Motor neuron (in vitro differentiated cells): ENCODE measurements at regions not wholly inside any gene's neighbourhood (a gene's known extent, or its start where the extent isn't known, plus 50 kb on each side); places are given as distances from the start of the nearest gene placed in this dataset.

Experiments used
- ATAC-seq, 8 experiments: fragments of 200-7000 bp; cut with Tn5 transposase; replicated peaks in 6 of 8; 2 replicates each; pipeline ENCODE4 v1.8.0; 2021; ENCODE audit warnings: mild to moderate bottlenecking in 8 of 8, moderate library complexity in 8 of 8
- H3K27ac ChIP-seq, 2 donors: fragments of 250-450 bp; sonication (Bioruptor Pico); 2 replicates each; pipeline ENCODE4 v1.9.0; 2021; ENCODE audit warnings: antibody characterized with exemption in 2 of 2, mild to moderate bottlenecking in 2 of 2, moderate library complexity in 1 of 2
- H3K4me1 ChIP-seq, 2 donors: fragments of 250-450 bp; sonication (Bioruptor Pico); replicated peaks in 1 of 2; 2 replicates each; pipeline ENCODE4 v1.6.1; 2021; ENCODE audit warnings: antibody characterized with exemption in 2 of 2, mild to moderate bottlenecking in 2 of 2, moderate library complexity in 1 of 2
- H3K4me3 ChIP-seq, 5 donors: fragments of 250-450 bp; sonication (Bioruptor Pico); 2 replicates each; pipeline ENCODE4 v1.9.0; 2021; ENCODE audit warnings: antibody characterized with exemption in 5 of 5, mild to moderate bottlenecking in 5 of 5, moderate library complexity in 4 of 5
- WGBS, 10 experiments: fragments of 450-650 bp; shearing (Covaris generic); methylation state at CpG; one replicate each; pipeline ENCODE4 v1.0.0; 2022; 5-methylcytosine and 5-hydroxymethylcytosine counted together
- in situ Hi-C, 9 experiments: fragments of 400-800 bp; cut with MboI; loops; one replicate each; pipeline ENCODE4 v1.15.0; 2021; ENCODE audit warnings: low sequenced_read_pairs in 9 of 9, low pct_unique_long_range_greater_than_20kb in 2 of 9; ENCODE audit not compliant: unreplicated experiment in 9 of 9

DNA sequence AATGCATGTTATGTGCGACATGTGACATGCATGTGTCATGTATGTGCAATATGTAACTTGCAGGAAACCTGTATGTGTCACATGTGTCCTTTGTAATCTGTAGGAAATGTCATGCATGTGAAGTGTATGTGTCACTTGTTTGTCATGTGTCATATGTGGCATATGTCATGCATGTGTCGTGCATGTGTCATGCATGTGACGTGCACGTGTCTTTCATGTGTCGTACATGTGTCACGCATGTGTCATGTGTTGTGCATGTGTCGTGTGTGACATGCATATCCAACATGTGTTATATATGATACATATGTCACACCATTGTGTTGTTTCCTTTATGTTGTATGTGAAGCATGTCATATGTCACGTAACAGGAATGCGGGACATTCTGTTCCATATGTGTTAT is 2153.2 kb upstream of the PIK3C3 start:
- H3K27ac ChIP-seq = no peak overlapping the region
- no peak overlapping the region for H3K4me3 ChIP-seq
- in situ Hi-C loops = no loop called here
- WGBS, 10 experiments = 52 to 100% (median 88%) methylated on average over 1 to 9 of the region's 9 CpGs; no CpG with 5 or more reads in 3 of the 10 experiments
- no peak for ATAC-seq
- H3K4me1 ChIP-seq = no peaks in the 10 kb centered on the region

DNA sequence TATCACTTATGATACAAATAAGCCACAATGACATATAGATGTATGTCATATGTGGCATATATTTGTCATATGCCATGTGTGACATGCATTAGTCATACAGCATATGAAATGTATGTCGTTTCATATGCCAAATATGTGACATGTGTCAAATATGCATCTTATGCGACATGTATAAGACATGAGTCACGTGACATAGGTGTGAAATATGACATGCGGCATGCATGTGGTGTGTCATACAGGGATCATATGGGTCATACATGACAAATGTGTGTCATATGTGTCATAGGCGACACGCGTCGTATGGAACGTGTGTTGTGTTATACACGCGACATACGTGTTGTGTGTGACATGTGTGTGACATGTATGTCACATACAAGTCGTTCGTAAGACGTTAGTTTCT is 2154.0 kb upstream of the PIK3C3 start:
- Histone ChIP-seq H3K4me1 (no peaks in the 10 kb centered on the region), H3K4me3 (no peak overlapping the region), H3K27ac (no peak overlapping the region)
- in situ Hi-C loops = no loop called here
- no peak for ATAC-seq
- 89 to 100% (median 96%) methylated on average over 1 to 14 of the region's 15 CpGs; no CpG with 5 or more reads in 2 of the 10 experiments for WGBS, 10 experiments

DNA sequence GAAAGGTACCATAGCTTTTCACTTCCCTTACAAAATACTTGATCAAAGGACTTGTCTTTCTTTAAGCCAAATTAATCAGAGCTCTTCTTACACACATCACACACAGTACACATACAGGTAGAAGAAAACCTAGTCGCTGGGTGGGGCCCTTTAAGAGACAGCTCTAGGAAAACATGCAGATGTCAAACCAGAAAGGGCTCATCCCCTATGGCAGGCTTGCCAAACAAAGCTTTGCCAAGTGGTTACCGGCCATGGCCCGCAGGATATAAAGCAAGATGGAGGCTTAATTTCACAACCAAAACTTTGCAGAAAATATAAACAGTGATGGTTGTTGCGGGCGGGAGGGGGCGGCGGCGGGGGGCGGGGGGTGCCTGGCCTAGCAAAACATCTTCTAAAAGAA is 2156.0 kb upstream of the PIK3C3 start:
- ATAC-seq = no peak
- 0 to 67% (median 52%) methylated on average over 1 to 4 of the region's 9 CpGs; no CpG with 5 or more reads in 6 of the 10 experiments for WGBS, 10 experiments
- peak overlapping the region in 1 of 5 donors; percentile 34 for H3K4me3 ChIP-seq
- H3K4me1 ChIP-seq = peaks cover 5 to 9% of the 10 kb centered on the region in 2 donors
- no peak overlapping the region for H3K27ac ChIP-seq
- in situ Hi-C loops = no loop called here

DNA sequence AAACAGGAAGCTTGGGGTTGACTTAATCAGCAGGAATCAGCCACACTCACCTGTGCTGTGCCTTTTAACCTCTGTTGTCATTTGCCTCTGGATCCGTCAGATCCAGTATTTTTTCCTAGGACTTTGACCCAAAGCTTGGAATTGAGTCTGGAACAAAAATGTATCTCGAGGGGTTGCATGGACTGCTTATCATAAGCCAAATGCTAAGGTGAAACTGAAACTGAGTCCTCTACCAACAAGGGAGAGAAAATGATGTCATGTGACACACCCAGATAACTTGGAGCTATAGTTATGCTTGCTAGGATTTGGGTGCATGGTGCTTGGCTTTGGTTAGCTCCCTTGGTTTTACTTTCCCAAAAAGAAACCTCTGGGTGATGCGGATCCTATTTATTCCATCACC is 2158.6 kb upstream of the PIK3C3 start:
- H3K4me1 ChIP-seq = peaks cover 9 to 19% of the 10 kb centered on the region in 2 donors
- 11 to 100% (median 95%) methylated on average over 1 to 3 of the region's 3 CpGs; no CpG with 5 or more reads in 3 of the 10 experiments for WGBS, 10 experiments
- no peak for ATAC-seq
- in situ Hi-C loops = no loop called here
- H3K27ac ChIP-seq = no peak overlapping the region
- no peak overlapping the region for H3K4me3 ChIP-seq

DNA sequence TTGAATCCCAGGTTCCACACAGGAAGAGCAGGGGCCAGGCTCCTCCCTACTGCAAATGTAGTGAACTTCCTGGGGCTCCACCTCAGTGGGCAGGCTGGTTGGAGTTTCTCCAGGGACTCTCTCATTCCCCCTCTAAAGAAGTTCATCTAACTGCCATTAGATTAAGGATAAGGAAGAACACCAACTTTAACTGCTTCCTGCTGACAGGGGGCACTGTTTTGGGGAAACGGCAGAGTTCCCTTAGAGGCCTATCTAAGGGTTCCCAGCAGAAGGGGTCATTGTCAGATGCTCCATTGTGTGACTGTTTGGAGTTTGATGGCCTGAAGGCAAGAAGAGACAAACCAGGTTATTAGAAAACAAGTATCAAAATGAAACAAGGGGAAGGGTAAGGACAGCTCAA is 2159.7 kb upstream of the PIK3C3 start:
- in situ Hi-C loops = no loop called here
- Histone ChIP-seq H3K4me1 (peaks cover 9 to 19% of the 10 kb centered on the region in 2 donors), H3K4me3 (no peak overlapping the region), H3K27ac (no peak overlapping the region)
- ATAC-seq = no peak
- WGBS, 10 experiments = 0 to 83% (median 67%) methylated on average over 1 of the region's 1 CpG; no CpG with 5 or more reads in 7 of the 10 experiments

DNA sequence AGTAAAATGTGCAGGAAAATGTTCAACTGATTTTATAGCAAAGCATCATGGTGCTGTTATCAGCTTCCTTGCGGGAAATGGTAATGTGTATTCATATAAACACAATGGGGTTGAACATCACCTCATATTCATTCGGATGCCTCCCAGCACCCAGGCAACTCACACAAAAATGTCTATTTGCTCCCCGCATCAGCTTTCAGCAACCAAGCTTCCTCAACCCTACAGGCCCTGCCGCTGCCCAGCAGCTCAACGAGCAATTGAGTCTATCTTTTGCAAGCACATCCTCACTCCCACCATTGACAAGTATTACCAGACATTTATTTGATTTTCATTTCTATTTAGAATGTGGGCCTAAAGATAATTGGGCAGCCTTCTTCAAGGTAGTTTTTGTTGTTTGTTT is 2161.4 kb upstream of the PIK3C3 start:
- Histone ChIP-seq H3K27ac (no peak overlapping the region), H3K4me3 (no peak overlapping the region), H3K4me1 (peaks cover 9 to 19% of the 10 kb centered on the region in 2 donors)
- ATAC-seq = peak in 4 of 8 experiments; percentile 58 to 98 (median 78)
- WGBS, 10 experiments = 49 to 100% (median 65%) methylated on average over 2 to 5 of the region's 5 CpGs; no CpG with 5 or more reads in 2 of the 10 experiments
- in situ Hi-C loops = no loop called here

DNA sequence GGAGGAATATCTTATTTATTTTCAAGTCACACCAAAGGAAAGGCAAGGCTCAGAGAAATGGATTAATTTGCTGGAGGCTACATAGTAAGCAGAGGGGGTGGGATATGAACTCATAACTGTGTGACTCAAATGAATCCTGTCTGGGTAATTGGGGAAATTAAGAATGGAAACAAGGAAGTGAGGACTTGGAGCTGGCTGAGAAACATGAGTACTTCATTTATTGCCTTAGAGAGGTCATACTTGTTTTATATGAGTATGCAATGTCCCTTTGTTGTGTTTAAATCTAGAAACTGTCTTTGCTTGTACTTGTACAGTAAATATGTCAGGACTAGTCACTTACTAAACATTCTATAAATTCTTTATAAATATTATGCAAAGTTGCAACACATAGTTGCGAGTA is 2166.7 kb upstream of the PIK3C3 start:
- peaks cover 17 to 18% of the 10 kb centered on the region in 2 donors for H3K4me1 ChIP-seq
- ATAC-seq = no peak
- no peak overlapping the region for H3K4me3 ChIP-seq
- in situ Hi-C loops = no loop called here
- H3K27ac ChIP-seq = no peak overlapping the region
- WGBS, 10 experiments = 25 to 100% (median 100%) methylated on average over 1 of the region's 1 CpG; no CpG with 5 or more reads in 4 of the 10 experiments

DNA sequence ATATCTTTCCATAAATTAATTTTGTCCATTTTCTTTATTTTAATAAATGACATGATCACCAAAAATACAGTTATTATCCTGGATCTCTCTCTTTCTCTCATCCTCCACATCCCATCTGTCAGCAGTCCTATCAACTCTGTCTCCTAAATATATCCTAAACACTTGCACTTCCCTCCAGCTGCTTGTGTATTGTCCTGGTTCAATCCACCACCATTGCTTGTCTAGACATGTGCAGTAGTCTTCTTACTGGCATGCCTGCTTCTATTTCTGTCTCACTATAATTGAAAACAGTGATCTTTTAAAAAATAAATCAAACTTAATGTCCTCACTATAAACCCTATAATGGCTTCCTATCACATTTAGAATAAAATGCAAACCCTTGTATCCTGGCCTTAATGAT is 2168.6 kb upstream of the PIK3C3 start:
- in situ Hi-C loops = no loop called here
- H3K4me3 ChIP-seq = no peak overlapping the region
- H3K27ac ChIP-seq = no peak overlapping the region
- peaks cover 17 to 18% of the 10 kb centered on the region in 2 donors for H3K4me1 ChIP-seq
- no peak for ATAC-seq

DNA sequence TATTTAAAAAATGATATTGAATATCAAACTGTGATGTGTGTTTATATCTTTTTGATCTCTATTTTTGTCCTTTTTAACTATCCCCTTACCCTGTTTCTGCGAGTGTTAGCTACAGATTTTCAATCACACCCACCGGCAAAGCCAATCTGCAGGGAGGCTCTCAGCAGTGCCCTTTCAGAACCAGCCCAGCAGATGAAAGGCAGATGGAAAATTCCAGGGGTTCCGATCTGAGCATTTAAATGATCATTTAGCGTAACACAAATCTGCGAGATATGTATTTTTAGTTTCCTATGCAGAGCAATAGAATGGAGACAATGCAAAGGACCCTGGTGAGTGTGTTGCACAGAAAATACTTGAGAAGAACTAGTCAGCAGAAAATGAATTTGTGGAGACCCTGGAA is 2170.5 kb upstream of the PIK3C3 start:
- 14 to 100% (median 76%) methylated on average over 1 to 5 of the region's 5 CpGs; no CpG with 5 or more reads in 1 of the 10 experiments for WGBS, 10 experiments
- in situ Hi-C loops = no loop called here
- Histone ChIP-seq H3K4me3 (no peak overlapping the region), H3K27ac (no peak overlapping the region), H3K4me1 (peaks cover 20 to 27% of the 10 kb centered on the region in 2 donors)
- ATAC-seq = no peak

DNA sequence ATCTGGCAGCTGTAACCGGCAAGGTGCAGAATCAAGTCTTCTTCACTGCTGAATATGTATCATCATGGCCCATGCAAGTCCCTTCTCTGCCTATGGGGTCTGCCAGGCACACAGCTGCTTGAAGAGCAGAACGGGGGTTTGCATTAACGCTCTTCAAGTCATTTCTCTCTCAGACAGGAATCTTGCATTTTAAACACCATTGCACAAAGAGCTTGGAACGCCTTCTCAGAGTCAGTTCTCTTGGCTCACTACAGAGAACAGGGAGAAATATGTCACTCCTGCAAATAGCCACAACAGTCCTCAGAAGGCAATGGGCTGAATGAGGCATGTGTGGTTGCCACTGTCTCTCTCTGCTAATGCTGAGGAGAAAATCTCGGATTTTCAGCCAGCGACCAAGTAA is 2173.5 kb upstream of the PIK3C3 start:
- Histone ChIP-seq H3K27ac (no peak overlapping the region), H3K4me1 (peaks cover 20 to 23% of the 10 kb centered on the region in 2 donors), H3K4me3 (no peak overlapping the region)
- 0 to 95% (median 60%) methylated on average over 1 to 6 of the region's 6 CpGs; no CpG with 5 or more reads in 1 of the 10 experiments for WGBS, 10 experiments
- in situ Hi-C loops = no loop called here
- ATAC-seq = peak in 5 of 8 experiments; percentile 56 to 80 (median 63)

DNA sequence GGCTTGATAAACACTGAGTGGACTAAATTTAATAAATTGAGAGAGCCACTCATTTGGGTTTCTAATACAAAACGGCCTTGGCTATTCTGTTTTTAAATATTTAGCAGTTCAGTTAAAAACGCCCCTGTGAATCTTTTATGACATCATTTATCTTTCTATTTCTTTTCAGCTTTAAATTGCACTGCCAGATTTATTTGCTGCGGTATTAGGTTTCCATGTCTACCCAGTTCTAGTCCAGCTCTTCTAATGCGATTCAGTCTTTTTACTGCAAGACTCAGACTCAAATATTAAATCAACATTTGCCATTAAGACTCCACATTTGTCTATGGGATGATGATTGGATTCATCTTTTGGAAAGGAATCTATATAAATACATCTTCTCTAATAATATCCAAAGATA is 2174.3 kb upstream of the PIK3C3 start:
- in situ Hi-C loops = no loop called here
- no peak overlapping the region for H3K27ac ChIP-seq
- 59 to 95% (median 83%) methylated on average over 1 to 4 of the region's 4 CpGs for WGBS, 10 experiments
- H3K4me3 ChIP-seq = no peak overlapping the region
- H3K4me1 ChIP-seq = peaks cover 20 to 23% of the 10 kb centered on the region in 2 donors
- ATAC-seq = no peak

DNA sequence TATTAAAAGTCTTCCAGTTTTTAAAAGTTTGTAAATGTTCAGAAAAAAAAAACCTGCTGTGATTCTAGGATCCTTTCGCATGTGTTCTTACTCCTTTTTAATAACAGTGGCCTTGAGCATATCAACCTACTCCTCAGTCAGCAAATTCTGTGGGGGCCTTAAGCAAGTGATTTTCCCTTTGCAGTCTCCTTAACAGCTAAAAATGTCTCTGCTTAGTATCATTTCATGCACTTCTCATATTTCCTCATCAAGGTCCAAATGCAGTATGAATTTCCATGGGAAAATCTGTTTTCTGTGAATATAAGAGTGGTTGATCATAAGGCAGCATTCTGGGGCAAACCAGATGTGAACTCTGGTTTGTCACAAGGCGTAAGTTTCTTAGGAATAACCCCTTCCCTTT is 2175.1 kb upstream of the PIK3C3 start:
- in situ Hi-C loops = no loop called here
- no peak overlapping the region for H3K4me3 ChIP-seq
- no peak for ATAC-seq
- no peak overlapping the region for H3K27ac ChIP-seq
- WGBS, 10 experiments = 36 to 100% (median 100%) methylated on average over 1 to 2 of the region's 2 CpGs
- peaks cover 23% of the 10 kb centered on the region in 2 donors for H3K4me1 ChIP-seq

DNA sequence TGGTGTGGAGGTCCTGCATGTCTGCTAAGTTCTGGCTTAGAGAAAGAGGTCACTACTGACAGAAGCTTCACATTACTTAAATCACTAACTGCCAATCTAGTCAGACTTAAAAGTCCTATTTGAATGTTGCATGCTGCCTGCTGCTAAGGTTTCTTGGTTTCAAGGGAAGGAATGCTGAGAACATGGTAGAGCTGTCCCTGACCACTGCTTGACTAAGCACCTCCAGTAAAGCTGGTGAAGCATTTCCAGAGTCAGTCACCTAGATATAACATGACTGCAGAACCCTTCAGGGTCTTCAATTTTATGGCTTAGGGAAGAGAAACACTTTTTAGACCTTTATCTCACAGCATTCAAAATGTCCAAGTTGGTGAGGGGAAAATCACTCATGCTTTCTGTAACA is 2178.3 kb upstream of the PIK3C3 start:
- Histone ChIP-seq H3K4me3 (no peak overlapping the region), H3K4me1 (peaks cover 11 to 12% of the 10 kb centered on the region in 2 donors), H3K27ac (no peak overlapping the region)
- peak in 2 of 8 experiments; percentile 26 to 81 for ATAC-seq
- in situ Hi-C loops = no loop called here

DNA sequence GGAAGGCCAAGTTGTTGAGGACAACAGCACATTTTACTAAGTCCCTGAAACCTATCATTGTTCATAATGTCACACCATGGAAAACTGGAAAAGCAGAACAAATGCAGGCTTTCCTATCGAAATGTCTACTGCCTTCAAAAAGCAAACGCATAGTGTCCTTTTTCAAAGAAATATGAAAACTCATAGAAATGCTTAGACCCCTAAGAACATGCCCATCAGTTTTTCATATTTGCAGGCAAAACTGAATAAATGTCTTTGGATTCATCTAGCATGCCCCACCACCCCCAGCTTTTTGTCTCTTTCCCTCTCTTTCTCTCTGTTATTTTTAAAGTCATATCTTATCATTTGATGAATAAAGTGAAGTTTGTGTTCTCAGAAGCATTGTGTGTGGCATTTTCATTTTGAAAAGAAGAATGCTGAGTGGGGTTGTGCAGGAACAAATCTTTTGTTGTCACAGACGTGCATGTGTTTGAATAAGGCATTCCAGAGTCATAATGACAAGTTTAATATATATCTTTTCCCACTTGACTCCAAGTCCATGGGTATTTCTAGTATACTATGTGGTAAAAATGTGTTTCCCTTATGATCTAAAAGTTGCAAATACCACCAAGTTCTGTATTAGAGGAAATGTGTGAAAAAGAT is 2180.0 kb upstream of the PIK3C3 start:
- in situ Hi-C loops = no loop called here
- WGBS, 10 experiments = 0 to 100% (median 83%) methylated on average over 1 to 3 of the region's 3 CpGs
- Histone ChIP-seq H3K4me1 (peaks cover 0 to 8% of the 10 kb centered on the region in 2 donors), H3K27ac (no peak overlapping the region), H3K4me3 (no peak overlapping the region)
- peak in 1 of 8 experiments; percentile 50 for ATAC-seq
